Naive B cell (primary cell): ENCODE measurements at regions not wholly inside any gene's neighbourhood (a gene's known extent, or its start where the extent isn't known, plus 50 kb on each side); places are given as distances from the start of the nearest gene placed in this dataset.
"Not testable (repeated sequence)": the region's sequence is repeated elsewhere in the genome, so short reads cannot be mapped to it uniquely, and the experiment has no call there.

ENCODE experiments used
- ATAC-seq, 2 donors: fragments of 150-1000 bp; cut with Tn5 transposase; 2 replicates each; pipeline ENCODE4 v1.10.0; 2021; ENCODE audit warnings: low read depth in 2 of 2, mild to moderate bottlenecking in 2 of 2, moderate library complexity in 2 of 2
- DNase-seq: peaks from one replicate; pipeline ENCODE4 v3.0.0; 2022
- H3K27ac Mint-ChIP-seq, 6 donors: one replicate each; pipeline ENCODE4 v1.8.0; 2020 to 2022; ENCODE audit warnings: mild to moderate bottlenecking in 6 of 6, mixed read lengths in 6 of 6, moderate library complexity in 5 of 6, inconsistent platforms in 2 of 6
- H3K27me3 Mint-ChIP-seq, 3 donors: one replicate each; pipeline ENCODE4 v1.8.0; 2021 to 2022; ENCODE audit warnings: mixed read lengths in 3 of 3, mild to moderate bottlenecking in 1 of 3
- H3K36me3 Mint-ChIP-seq, 2 donors: one replicate each; pipeline ENCODE4 v1.8.0; 2020 to 2022; ENCODE audit warnings: mixed read lengths in 2 of 2, inconsistent platforms in 1 of 2, mild to moderate bottlenecking in 1 of 2
- H3K4me1 Mint-ChIP-seq, 3 donors: one replicate each; pipeline ENCODE4 v1.8.0; 2020 to 2022; ENCODE audit warnings: mixed read lengths in 3 of 3, inconsistent platforms in 1 of 3, mild to moderate bottlenecking in 1 of 3, moderate library complexity in 1 of 3
- H3K4me3 Mint-ChIP-seq, 8 donors: one replicate each; pipeline ENCODE4 v1.8.0; 2020 to 2022; ENCODE audit warnings: mild to moderate bottlenecking in 8 of 8, mixed read lengths in 8 of 8, moderate library complexity in 8 of 8, inconsistent platforms in 2 of 8
- H3K9me3 Mint-ChIP-seq, 7 donors: one replicate each; pipeline ENCODE4 v1.8.0; 2020 to 2022; ENCODE audit warnings: mixed read lengths in 7 of 7, mild to moderate bottlenecking in 5 of 7, inconsistent platforms in 2 of 7, moderate library complexity in 1 of 7

GRCh38 chr15:87671289-87671688 is 585.2 kb downstream of the NTRK3 start:
- ATAC-seq (no peak), DNase-seq (no peak)
- Mint-ChIP-seq H3K4me1 (no peaks in the 10 kb centered on the region), H3K36me3 (no peaks in the 10 kb centered on the region), H3K27ac (no peak overlapping the region), H3K4me3 (no peak overlapping the region), H3K27me3 (no peaks in the 10 kb centered on the region), H3K9me3 (peaks cover 2 to 37% (median 16%) of the 10 kb centered on the region in 7 donors)

GRCh38 chr15:87669846-87670245 is 586.7 kb downstream of the NTRK3 start:
- no peak for DNase-seq
- H3K4me1 Mint-ChIP-seq: no peaks in the 10 kb centered on the region
- H3K4me3 Mint-ChIP-seq: no peak overlapping the region
- no peak overlapping the region for H3K27ac Mint-ChIP-seq
- H3K27me3 Mint-ChIP-seq: no peaks in the 10 kb centered on the region
- ATAC-seq: no peak
- peaks cover 2 to 37% (median 13%) of the 10 kb centered on the region in 7 donors for H3K9me3 Mint-ChIP-seq
- H3K36me3 Mint-ChIP-seq: no peaks in the 10 kb centered on the region

GRCh38 chr15:87668768-87669564 is 587.6 kb downstream of the NTRK3 start:
- not testable (repeated sequence) for H3K27me3 Mint-ChIP-seq, DNase-seq, H3K4me1 Mint-ChIP-seq, H3K4me3 Mint-ChIP-seq, H3K27ac Mint-ChIP-seq, ATAC-seq, H3K36me3 Mint-ChIP-seq
- peaks cover 3 to 39% (median 13%) of the 10 kb centered on the region in 7 donors for H3K9me3 Mint-ChIP-seq

GRCh38 chr15:87667643-87668042 is 588.9 kb downstream of the NTRK3 start:
- Mint-ChIP-seq H3K4me3 (no peak overlapping the region), H3K4me1 (no peaks in the 10 kb centered on the region), H3K36me3 (no peaks in the 10 kb centered on the region), H3K27me3 (no peaks in the 10 kb centered on the region), H3K9me3 (peaks cover 8 to 46% (median 18%) of the 10 kb centered on the region in 7 donors), H3K27ac (no peak overlapping the region)
- ATAC-seq: no peak
- DNase-seq: no peak

- no peaks in the 10 kb centered on the region for H3K4me1 Mint-ChIP-seq
- H3K36me3 Mint-ChIP-seq: no peaks in the 10 kb centered on the region
- no peak for DNase-seq
- H3K9me3 Mint-ChIP-seq: peaks cover 4 to 22% (median 6%) of the 10 kb centered on the region in 7 donors
- H3K27me3 Mint-ChIP-seq: no peaks in the 10 kb centered on the region
- no peak overlapping the region for H3K4me3 Mint-ChIP-seq
- no peak for ATAC-seq
- H3K27ac Mint-ChIP-seq: no peak overlapping the region
Measured at GRCh38 chr15:87662575-87662974, 594.0 kb downstream of the NTRK3 start.

- H3K27me3 Mint-ChIP-seq: no peaks in the 10 kb centered on the region
- no peaks in the 10 kb centered on the region for H3K4me1 Mint-ChIP-seq
- H3K36me3 Mint-ChIP-seq: no peaks in the 10 kb centered on the region
- no peak overlapping the region for H3K27ac Mint-ChIP-seq
- H3K9me3 Mint-ChIP-seq: peaks cover 4 to 22% (median 6%) of the 10 kb centered on the region in 7 donors
- no peak for ATAC-seq
- H3K4me3 Mint-ChIP-seq: no peak overlapping the region
- DNase-seq: no peak
Measured at GRCh38 chr15:87661454-87662355, 594.8 kb downstream of the NTRK3 start.

- H3K36me3 Mint-ChIP-seq: no peaks in the 10 kb centered on the region
Measured at GRCh38 chr15:87660251-87661129, 596.0 kb downstream of the NTRK3 start.

GRCh38 chr15:87656372-87656771 is 600.2 kb downstream of the NTRK3 start:
- Mint-ChIP-seq H3K36me3 (no peaks in the 10 kb centered on the region), H3K27ac (no peak overlapping the region), H3K27me3 (no peaks in the 10 kb centered on the region), H3K4me3 (no peak overlapping the region), H3K9me3 (peaks cover 0 to 5% (median 2%) of the 10 kb centered on the region in 7 donors), H3K4me1 (no peaks in the 10 kb centered on the region)
- DNase-seq: no peak
- ATAC-seq: no peak

More at GRCh38 chr15:87660251-87661129, 596.0 kb downstream of the NTRK3 start:
- Mint-ChIP-seq H3K27me3 (no peaks in the 10 kb centered on the region), H3K9me3 (peaks cover under 1 to 16% (median 5%) of the 10 kb centered on the region in 7 donors), H3K4me1 (no peaks in the 10 kb centered on the region), H3K27ac (no peak overlapping the region), H3K4me3 (no peak overlapping the region)
- DNase-seq: no peak
- ATAC-seq: no peak

- no peak for ATAC-seq
- DNase-seq: no peak
- no peaks in the 10 kb centered on the region for H3K27me3 Mint-ChIP-seq
- H3K36me3 Mint-ChIP-seq: no peaks in the 10 kb centered on the region
- H3K4me1 Mint-ChIP-seq: no peaks in the 10 kb centered on the region
- no peak overlapping the region for H3K27ac Mint-ChIP-seq
- H3K4me3 Mint-ChIP-seq: no peak overlapping the region
- peaks cover 0 to 10% (median 2%) of the 10 kb centered on the region in 7 donors for H3K9me3 Mint-ChIP-seq
Measured at GRCh38 chr15:87653646-87654045, 602.9 kb downstream of the NTRK3 start.

- DNase-seq (no peak), ATAC-seq (no peak)
- Mint-ChIP-seq H3K27me3 (no peaks in the 10 kb centered on the region), H3K4me3 (no peak overlapping the region), H3K27ac (no peak overlapping the region), H3K36me3 (no peaks in the 10 kb centered on the region), H3K9me3 (peaks cover 0 to 10% (median 4%) of the 10 kb centered on the region in 7 donors), H3K4me1 (no peaks in the 10 kb centered on the region)
Measured at GRCh38 chr15:87649175-87649574, 607.4 kb downstream of the NTRK3 start.

- Mint-ChIP-seq H3K4me3 (no peak overlapping the region), H3K27ac (no peak overlapping the region), H3K9me3 (peaks cover 0 to 6% (median 0%) of the 10 kb centered on the region in 7 donors), H3K4me1 (no peaks in the 10 kb centered on the region), H3K36me3 (no peaks in the 10 kb centered on the region), H3K27me3 (no peaks in the 10 kb centered on the region)
- ATAC-seq: no peak
- DNase-seq: no peak
Measured at GRCh38 chr15:87648278-87648677, 608.3 kb downstream of the NTRK3 start.

- DNase-seq (no peak), ATAC-seq (no peak)
- peaks cover 0 to 8% (median 0%) of the 10 kb centered on the region in 7 donors for H3K9me3 Mint-ChIP-seq
- no peaks in the 10 kb centered on the region for H3K36me3 Mint-ChIP-seq
- H3K27me3 Mint-ChIP-seq: no peaks in the 10 kb centered on the region
- H3K4me3 Mint-ChIP-seq: no peak overlapping the region
- H3K27ac Mint-ChIP-seq: no peak overlapping the region
- H3K4me1 Mint-ChIP-seq: no peaks in the 10 kb centered on the region
Measured at GRCh38 chr15:87645723-87646122, 610.8 kb downstream of the NTRK3 start.

GRCh38 chr15:87642997-87643396 is 613.5 kb downstream of the NTRK3 start:
- not testable (repeated sequence) for H3K27me3 Mint-ChIP-seq, H3K4me3 Mint-ChIP-seq, DNase-seq, H3K27ac Mint-ChIP-seq, H3K9me3 Mint-ChIP-seq, ATAC-seq, H3K36me3 Mint-ChIP-seq, H3K4me1 Mint-ChIP-seq
